Suprapubic skin (tissue), 3 donors: ENCODE measurements at regions not wholly inside any gene's neighbourhood (a gene's known extent, or its start where the extent isn't known, plus 50 kb on each side); places are given as distances from the start of the nearest gene placed in this dataset.

Source experiments
- CTCF ChIP-seq, 2 donors: fragments of 200-600 bp in 1 of 2; fragments of 450-650 bp in 1 of 2; sonication (generic) in 1 of 2; IDR thresholded peaks; one replicate each; pipeline ENCODE4 v1.5.1; 2016 to 2019; ENCODE audit warnings: antibody characterized with exemption in 2 of 2, mild to moderate bottlenecking in 1 of 2, moderate library complexity in 1 of 2
- EP300 ChIP-seq: sonication (generic); formaldehyde crosslinking; IDR thresholded peaks from one replicate; pipeline ENCODE4 v1.6.1; 2017; ENCODE audit warnings: antibody characterized with exemption
- POLR2A ChIP-seq, 2 donors: fragments of 450-650 bp; IDR thresholded peaks; one replicate each; pipeline ENCODE4 v1.6.1; 2017; ENCODE audit warnings: antibody characterized with exemption in 2 of 2, mild to moderate bottlenecking in 2 of 2, moderate library complexity in 2 of 2

DNA sequence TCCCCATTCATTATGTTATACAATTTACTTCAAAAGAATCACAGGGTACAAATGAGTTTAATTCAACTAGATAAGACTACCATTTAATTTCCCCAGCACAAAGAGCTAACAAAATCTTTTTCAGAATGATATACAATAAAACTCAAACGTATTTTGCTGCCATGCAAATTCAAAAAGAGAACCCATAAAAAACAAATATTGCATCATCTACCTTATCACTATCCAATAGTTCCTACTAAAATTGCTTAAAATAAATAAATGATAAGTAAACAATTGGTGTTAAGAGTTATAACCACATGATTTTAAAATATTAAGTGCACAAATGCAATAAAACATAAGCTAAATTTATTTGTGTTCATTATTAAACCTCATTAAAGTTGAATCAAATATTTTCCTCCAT is 919.4 kb downstream of the SLITRK5 start:
- TF ChIP-seq CTCF (IDR thresholded peaks at IDR 0.05) (no peak), EP300 (no peak), POLR2A (IDR thresholded peaks at IDR 0.05) (no peak)
